K562 (cell line): ENCODE measurements at regions not wholly inside any gene's neighbourhood (a gene's known extent, or its start where the extent isn't known, plus 50 kb on each side); places are given as distances from the start of the nearest gene placed in this dataset.

Experiments
- FOXK1 ChIP-seq: sonication (generic); formaldehyde crosslinking; IDR thresholded peaks from 2 replicates; pipeline ENCODE4 v1.8.0; 2022; ENCODE audit warnings: missing genetic modification reagents, mild to moderate bottlenecking, borderline replicate concordance
- MEF2A ChIP-seq: IDR thresholded peaks from 2 replicates; pipeline ENCODE4 v1.6.1; 2011; ENCODE audit warnings: low read depth, mild to moderate bottlenecking, low read length, moderate library complexity; ENCODE audit not compliant: control insufficient read depth
- PRDM10 ChIP-seq: fragments of 450-650 bp; IDR thresholded peaks from 2 replicates; pipeline ENCODE4 v1.6.1; 2018; ENCODE audit not compliant: partially characterized antibody
- TBP ChIP-seq: optimal IDR thresholded peaks from 2 replicates; pipeline ENCODE3; 2011; ENCODE audit warnings: low read depth, low read length, improper control_type of control experiment
- YY1 ChIP-seq, 3 experiments: IDR thresholded peaks; 2 replicates each; pipeline ENCODE4 v1.6.1; 2011; ENCODE audit warnings: low read length in 2 of 3, mild to moderate bottlenecking in 2 of 3, moderate library complexity in 2 of 3, borderline replicate concordance in 1 of 3, control low read depth in 1 of 3, low read depth in 1 of 3; ENCODE audit not compliant: insufficient read depth in 3 of 3, insufficient replicate concordance in 2 of 3, control insufficient read depth in 1 of 3, insufficient read length in 1 of 3; ENCODE audit errors: extremely low read depth in 1 of 3
- ZKSCAN3 ChIP-seq: fragments of 250-450 bp; sonication (Bioruptor Pico); IDR thresholded peaks from 2 replicates; pipeline ENCODE4 v1.4.0; 2020
- ZNF184 ChIP-seq: sonication (generic); formaldehyde crosslinking; IDR thresholded peaks from 2 replicates; pipeline ENCODE4 v1.5.0; 2020; ENCODE audit warnings: missing genetic modification reagents
- ZNF232 ChIP-seq: sonication (generic); formaldehyde crosslinking; IDR thresholded peaks from 2 replicates; pipeline ENCODE4 v1.8.0; 2022; ENCODE audit warnings: mild to moderate bottlenecking, missing genetic modification reagents

- TF ChIP-seq ZKSCAN3 (CRISPR knock-in tag): no peak
- TF ChIP-seq ZNF232 (CRISPR knock-in tag): no peak
- no peak for TF ChIP-seq TBP
- no peak for TF ChIP-seq YY1 (IDR thresholded peaks at IDR 0.05; ENCODE audit: borderline replicate concordance in 1 of 3, control insufficient read depth in 1 of 3, extremely low read depth in 1 of 3, insufficient read depth in 3 of 3, insufficient read length in 1 of 3, insufficient replicate concordance in 2 of 3, low read depth in 1 of 3, low read length in 2 of 3)
- no peak for TF ChIP-seq ZNF184 (CRISPR knock-in tag)
- TF ChIP-seq FOXK1 (CRISPR knock-in tag): no peak
- no peak for TF ChIP-seq PRDM10
- no peak for TF ChIP-seq MEF2A
These were observed 222.4 kb upstream of the IRX4 start for GRCh38 chr5:2105141-2105540.
